ENCODE measurements at regions not wholly inside any gene's neighbourhood (a gene's known extent, or its start where the extent isn't known, plus 50 kb on each side); places are given as distances from the start of the nearest gene placed in this dataset.

DNA sequence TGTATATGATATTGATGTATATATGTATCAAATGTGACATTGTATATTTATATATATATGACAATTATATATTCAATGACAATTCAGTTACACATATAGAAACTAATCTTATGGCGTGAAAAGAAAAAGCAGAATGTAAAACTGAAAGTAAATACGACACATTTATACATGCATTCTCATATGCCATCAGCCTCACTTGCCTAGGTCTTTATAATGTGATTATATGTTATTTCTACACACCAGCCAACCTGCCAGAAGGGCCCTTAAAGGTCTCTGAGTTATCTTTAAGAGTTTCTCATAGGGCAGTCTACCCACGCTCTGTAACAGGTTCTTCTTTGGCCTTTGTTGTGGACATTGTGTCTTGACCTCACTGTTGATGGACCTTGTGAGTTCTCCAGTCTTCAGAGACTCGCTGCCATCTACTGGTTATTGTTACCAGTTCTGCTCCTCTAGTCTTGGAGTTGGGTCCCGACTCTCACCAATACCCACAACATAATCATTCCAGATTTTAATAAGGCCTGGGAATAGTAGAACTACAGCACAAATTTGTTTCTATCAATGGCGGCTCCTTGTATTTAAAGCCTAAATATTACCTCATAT is 371.5 kb upstream of the GOLIM4 start:
- Histone ChIP-seq H4K20me1 (ENCODE audit: insufficient read depth) (no peaks in the 10 kb centered on the region), H3K27me3 (ENCODE audit: insufficient read depth) (no peaks in the 10 kb centered on the region), H3K4me3 (ENCODE audit: low read depth in 2 of 2, low read length in 1 of 2) (0 out of 4 replicates have a peak overlapping the region, but pooled peaks of 1 of the 2 experiments have one; percentile 18), H3F3A (replicated peaks; ENCODE audit: insufficient read depth) (no peaks in the 10 kb centered on the region), H3K27ac (ENCODE audit: low read depth in 2 of 2, low read length in 1 of 2) (no peak overlapping the region), H3K36me3 (replicated peaks in 1 of 2; ENCODE audit: control insufficient read depth in 1 of 2, insufficient read depth in 2 of 2, low read length in 1 of 2) (no peaks in the 10 kb centered on the region), H3K9me2 (no peaks in the 10 kb centered on the region), H3K9me3 (no peaks in the 10 kb centered on the region), H3K4me2 (no peak overlapping the region), H2AFZ (ENCODE audit: low read depth) (no peak overlapping the region), H3K9ac (no peak overlapping the region), H3K79me2 (ENCODE audit: insufficient read depth) (no peaks in the 10 kb centered on the region), H3K4me1 (ENCODE audit: control insufficient read depth in 1 of 2, insufficient read depth in 2 of 2, low read depth in 1 of 2, low read length in 1 of 2) (no peaks in the 10 kb centered on the region)
- TF ChIP-seq, protein P1, sequence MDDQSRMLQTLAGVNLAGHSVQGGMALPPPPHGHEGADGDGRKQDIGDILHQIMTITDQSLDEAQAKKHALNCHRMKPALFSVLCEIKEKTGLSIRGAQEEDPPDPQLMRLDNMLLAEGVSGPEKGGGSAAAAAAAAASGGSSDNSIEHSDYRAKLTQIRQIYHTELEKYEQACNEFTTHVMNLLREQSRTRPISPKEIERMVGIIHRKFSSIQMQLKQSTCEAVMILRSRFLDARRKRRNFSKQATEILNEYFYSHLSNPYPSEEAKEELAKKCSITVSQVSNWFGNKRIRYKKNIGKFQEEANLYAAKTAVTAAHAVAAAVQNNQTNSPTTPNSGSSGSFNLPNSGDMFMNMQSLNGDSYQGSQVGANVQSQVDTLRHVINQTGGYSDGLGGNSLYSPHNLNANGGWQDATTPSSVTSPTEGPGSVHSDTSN (IDR thresholded peaks at IDR 0.05): no peak
- TF ChIP-seq TCF12 (IDR thresholded peaks at IDR 0.05): no peak
- no peak for TF ChIP-seq GABPA (IDR thresholded peaks at IDR 0.05; ENCODE audit: low read depth)
- peak; percentile 79 for TF ChIP-seq RAD21 (IDR thresholded peaks at IDR 0.05; ENCODE audit: low read length)
- TF ChIP-seq SMC3 (IDR thresholded peaks at IDR 0.05; ENCODE audit: low read depth, low read length): peak; percentile 65
- TF ChIP-seq, protein P2, sequence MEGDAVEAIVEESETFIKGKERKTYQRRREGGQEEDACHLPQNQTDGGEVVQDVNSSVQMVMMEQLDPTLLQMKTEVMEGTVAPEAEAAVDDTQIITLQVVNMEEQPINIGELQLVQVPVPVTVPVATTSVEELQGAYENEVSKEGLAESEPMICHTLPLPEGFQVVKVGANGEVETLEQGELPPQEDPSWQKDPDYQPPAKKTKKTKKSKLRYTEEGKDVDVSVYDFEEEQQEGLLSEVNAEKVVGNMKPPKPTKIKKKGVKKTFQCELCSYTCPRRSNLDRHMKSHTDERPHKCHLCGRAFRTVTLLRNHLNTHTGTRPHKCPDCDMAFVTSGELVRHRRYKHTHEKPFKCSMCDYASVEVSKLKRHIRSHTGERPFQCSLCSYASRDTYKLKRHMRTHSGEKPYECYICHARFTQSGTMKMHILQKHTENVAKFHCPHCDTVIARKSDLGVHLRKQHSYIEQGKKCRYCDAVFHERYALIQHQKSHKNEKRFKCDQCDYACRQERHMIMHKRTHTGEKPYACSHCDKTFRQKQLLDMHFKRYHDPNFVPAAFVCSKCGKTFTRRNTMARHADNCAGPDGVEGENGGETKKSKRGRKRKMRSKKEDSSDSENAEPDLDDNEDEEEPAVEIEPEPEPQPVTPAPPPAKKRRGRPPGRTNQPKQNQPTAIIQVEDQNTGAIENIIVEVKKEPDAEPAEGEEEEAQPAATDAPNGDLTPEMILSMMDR (IDR thresholded peaks at IDR 0.05): peak; percentile 47
- POLR2A ChIA-PET: no interaction called here
- CTCF ChIA-PET: no interaction called here
- peak; percentile 23 for DNase-seq
- 47% methylated on average over 6 of the region's 6 CpGs for WGBS (ENCODE audit: low lambda C conversion rate)

DNA sequence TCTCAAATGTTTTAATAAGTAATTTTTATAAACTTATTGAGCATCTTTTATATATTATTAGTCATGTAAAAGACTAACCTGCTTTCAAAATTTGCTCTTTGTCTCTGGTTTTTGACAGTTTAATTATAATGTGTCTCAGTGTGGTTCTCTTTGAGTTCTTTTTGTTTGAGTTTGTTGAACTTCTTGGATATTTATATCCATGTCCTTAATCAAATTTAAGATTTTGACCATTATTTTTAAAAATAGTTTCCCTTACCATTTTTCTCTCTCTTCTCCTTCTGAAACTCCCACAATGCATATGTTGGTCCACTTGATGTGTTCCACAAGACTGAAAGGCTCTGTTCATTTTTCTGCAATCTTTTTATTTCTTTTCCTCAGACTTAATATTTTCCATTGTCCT is 366.1 kb upstream of the GOLIM4 start:
- H3K4me3 ChIP-seq (ENCODE audit: low read depth in 2 of 2, low read length in 1 of 2): no peak overlapping the region
- ChIA-PET CTCF (no interaction called here), POLR2A (no interaction called here)
- no peaks in the 10 kb centered on the region for H3K9me3 ChIP-seq
- H3K27me3 ChIP-seq (ENCODE audit: insufficient read depth): no peaks in the 10 kb centered on the region
- no peak for DNase-seq
- no peak overlapping the region for H3K4me2 ChIP-seq
- H3K36me3 ChIP-seq (replicated peaks in 1 of 2; ENCODE audit: control insufficient read depth in 1 of 2, insufficient read depth in 2 of 2, low read length in 1 of 2): no peaks in the 10 kb centered on the region
- H3K27ac ChIP-seq (ENCODE audit: low read depth in 2 of 2, low read length in 1 of 2): no peak overlapping the region
- no peaks in the 10 kb centered on the region; a peak in 1 of 4 replicates for H3K4me1 ChIP-seq (ENCODE audit: control insufficient read depth in 1 of 2, insufficient read depth in 2 of 2, low read depth in 1 of 2, low read length in 1 of 2)
- H4K20me1 ChIP-seq (ENCODE audit: insufficient read depth): no peaks in the 10 kb centered on the region
- no peak overlapping the region for H2AFZ ChIP-seq (ENCODE audit: low read depth)
- no peak overlapping the region for H3K9ac ChIP-seq
- no peaks in the 10 kb centered on the region for H3K79me2 ChIP-seq (ENCODE audit: insufficient read depth)
- H3F3A ChIP-seq (replicated peaks; ENCODE audit: insufficient read depth): no peaks in the 10 kb centered on the region
- no peaks in the 10 kb centered on the region for H3K9me2 ChIP-seq
- TF ChIP-seq, protein P3, sequence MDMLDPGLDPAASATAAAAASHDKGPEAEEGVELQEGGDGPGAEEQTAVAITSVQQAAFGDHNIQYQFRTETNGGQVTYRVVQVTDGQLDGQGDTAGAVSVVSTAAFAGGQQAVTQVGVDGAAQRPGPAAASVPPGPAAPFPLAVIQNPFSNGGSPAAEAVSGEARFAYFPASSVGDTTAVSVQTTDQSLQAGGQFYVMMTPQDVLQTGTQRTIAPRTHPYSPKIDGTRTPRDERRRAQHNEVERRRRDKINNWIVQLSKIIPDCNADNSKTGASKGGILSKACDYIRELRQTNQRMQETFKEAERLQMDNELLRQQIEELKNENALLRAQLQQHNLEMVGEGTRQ (IDR thresholded peaks at IDR 0.05; ENCODE audit: borderline replicate concordance, low read depth, low read length): no peak
- TF ChIP-seq NRF1 (IDR thresholded peaks at IDR 0.05; ENCODE audit: low read depth, low read length): no peak
- TF ChIP-seq, protein P2 (IDR thresholded peaks at IDR 0.05): no peak
- no peak for TF ChIP-seq JUND (IDR thresholded peaks at IDR 0.05)
- TF ChIP-seq, protein P4, sequence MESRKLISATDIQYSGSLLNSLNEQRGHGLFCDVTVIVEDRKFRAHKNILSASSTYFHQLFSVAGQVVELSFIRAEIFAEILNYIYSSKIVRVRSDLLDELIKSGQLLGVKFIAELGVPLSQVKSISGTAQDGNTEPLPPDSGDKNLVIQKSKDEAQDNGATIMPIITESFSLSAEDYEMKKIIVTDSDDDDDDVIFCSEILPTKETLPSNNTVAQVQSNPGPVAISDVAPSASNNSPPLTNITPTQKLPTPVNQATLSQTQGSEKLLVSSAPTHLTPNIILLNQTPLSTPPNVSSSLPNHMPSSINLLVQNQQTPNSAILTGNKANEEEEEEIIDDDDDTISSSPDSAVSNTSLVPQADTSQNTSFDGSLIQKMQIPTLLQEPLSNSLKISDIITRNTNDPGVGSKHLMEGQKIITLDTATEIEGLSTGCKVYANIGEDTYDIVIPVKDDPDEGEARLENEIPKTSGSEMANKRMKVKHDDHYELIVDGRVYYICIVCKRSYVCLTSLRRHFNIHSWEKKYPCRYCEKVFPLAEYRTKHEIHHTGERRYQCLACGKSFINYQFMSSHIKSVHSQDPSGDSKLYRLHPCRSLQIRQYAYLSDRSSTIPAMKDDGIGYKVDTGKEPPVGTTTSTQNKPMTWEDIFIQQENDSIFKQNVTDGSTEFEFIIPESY (IDR thresholded peaks at IDR 0.05; ENCODE audit: borderline replicate concordance, low read depth): no peak
- TF ChIP-seq TCF12 (IDR thresholded peaks at IDR 0.05): no peak
- TF ChIP-seq CHD2 (IDR thresholded peaks at IDR 0.05; ENCODE audit: low read length, partially characterized antibody): no peak
- TF ChIP-seq RXRA (IDR thresholded peaks at IDR 0.05; ENCODE audit: borderline replicate concordance, low read depth): no peak
- TF ChIP-seq ELF1 (IDR thresholded peaks at IDR 0.05): no peak
- no peak for TF ChIP-seq YY1 (IDR thresholded peaks at IDR 0.05; ENCODE audit: low read depth)
- TF ChIP-seq TEAD4 (IDR thresholded peaks at IDR 0.05; ENCODE audit: borderline replicate concordance, insufficient read depth): no peak
- TF ChIP-seq, protein P5, sequence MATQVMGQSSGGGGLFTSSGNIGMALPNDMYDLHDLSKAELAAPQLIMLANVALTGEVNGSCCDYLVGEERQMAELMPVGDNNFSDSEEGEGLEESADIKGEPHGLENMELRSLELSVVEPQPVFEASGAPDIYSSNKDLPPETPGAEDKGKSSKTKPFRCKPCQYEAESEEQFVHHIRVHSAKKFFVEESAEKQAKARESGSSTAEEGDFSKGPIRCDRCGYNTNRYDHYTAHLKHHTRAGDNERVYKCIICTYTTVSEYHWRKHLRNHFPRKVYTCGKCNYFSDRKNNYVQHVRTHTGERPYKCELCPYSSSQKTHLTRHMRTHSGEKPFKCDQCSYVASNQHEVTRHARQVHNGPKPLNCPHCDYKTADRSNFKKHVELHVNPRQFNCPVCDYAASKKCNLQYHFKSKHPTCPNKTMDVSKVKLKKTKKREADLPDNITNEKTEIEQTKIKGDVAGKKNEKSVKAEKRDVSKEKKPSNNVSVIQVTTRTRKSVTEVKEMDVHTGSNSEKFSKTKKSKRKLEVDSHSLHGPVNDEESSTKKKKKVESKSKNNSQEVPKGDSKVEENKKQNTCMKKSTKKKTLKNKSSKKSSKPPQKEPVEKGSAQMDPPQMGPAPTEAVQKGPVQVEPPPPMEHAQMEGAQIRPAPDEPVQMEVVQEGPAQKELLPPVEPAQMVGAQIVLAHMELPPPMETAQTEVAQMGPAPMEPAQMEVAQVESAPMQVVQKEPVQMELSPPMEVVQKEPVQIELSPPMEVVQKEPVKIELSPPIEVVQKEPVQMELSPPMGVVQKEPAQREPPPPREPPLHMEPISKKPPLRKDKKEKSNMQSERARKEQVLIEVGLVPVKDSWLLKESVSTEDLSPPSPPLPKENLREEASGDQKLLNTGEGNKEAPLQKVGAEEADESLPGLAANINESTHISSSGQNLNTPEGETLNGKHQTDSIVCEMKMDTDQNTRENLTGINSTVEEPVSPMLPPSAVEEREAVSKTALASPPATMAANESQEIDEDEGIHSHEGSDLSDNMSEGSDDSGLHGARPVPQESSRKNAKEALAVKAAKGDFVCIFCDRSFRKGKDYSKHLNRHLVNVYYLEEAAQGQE (IDR thresholded peaks at IDR 0.05; ENCODE audit: low read depth, low read length): no peak

Measured in SK-N-SH (cell line).